ENCODE measurements at regions not wholly inside any gene's neighbourhood (a gene's known extent, or its start where the extent isn't known, plus 50 kb on each side); places are given as distances from the start of the nearest gene placed in this dataset.

- no peak for TF ChIP-seq PATZ1 (CRISPR knock-in tag; IDR thresholded peaks at IDR 0.05; ENCODE audit: borderline replicate concordance)
- no peak for TF ChIP-seq ZBTB43 (CRISPR knock-in tag; IDR thresholded peaks at IDR 0.05)
- TF ChIP-seq SAP30 (IDR thresholded peaks at IDR 0.05; ENCODE audit: borderline replicate concordance, insufficient read depth, low read depth, low read length, poor library complexity, severe bottlenecking): no peak
- no peak for TF ChIP-seq TCF3 (CRISPR knock-in tag; IDR thresholded peaks at IDR 0.05)
- TF ChIP-seq KDM2B (CRISPR knock-in tag; IDR thresholded peaks at IDR 0.05): no peak
- TF ChIP-seq EP300 (IDR thresholded peaks at IDR 0.05; ENCODE audit: low read length): no peak
- no peak for TF ChIP-seq ETS1 (conservative IDR thresholded peaks at IDR 0.05; ENCODE audit: control insufficient read depth, low read depth, low read length)
- no peak for TF ChIP-seq SMARCA4 (IDR thresholded peaks at IDR 0.05)
- TF ChIP-seq TAF7 (tag; IDR thresholded peaks at IDR 0.05): no peak
- TF ChIP-seq CREBBP (IDR thresholded peaks at IDR 0.05; ENCODE audit: low read depth, low read length): no peak
- no peak for TF ChIP-seq SNAPC5 (CRISPR knock-in tag; IDR thresholded peaks at IDR 0.05)
- TF ChIP-seq HMG20B (CRISPR knock-in tag; IDR thresholded peaks at IDR 0.05): no peak
- TF ChIP-seq POLR2B (IDR thresholded peaks at IDR 0.05; ENCODE audit: low read depth, partially characterized antibody): no peak
Observed at GRCh38 chrX:87236830-87237440, 280.7 kb upstream of the KLHL4 start (continued).
